ENCODE measurements at regions not wholly inside any gene's neighbourhood (a gene's known extent, or its start where the extent isn't known, plus 50 kb on each side); places are given as distances from the start of the nearest gene placed in this dataset.

GRCh38 chr13:50690006-50690405, 153.5 kb downstream of the DLEU7 start:
- no peaks in the 10 kb centered on the region for H3K36me3 Mint-ChIP-seq (ENCODE audit: insufficient read depth, unreplicated experiment)
- no peak overlapping the region for H3K4me3 Mint-ChIP-seq (ENCODE audit: unreplicated experiment)
- ChIA-PET POLR2A (interaction anchor here (0.9 kb wide), 1 partner anchor 13 kb away, joined by 5 read pairs; no protein-coding TSS in a partner anchor), CTCF (interaction anchor here (0.6 kb wide), 2 partner anchors 170 to 468 kb away, joined by 3 read pairs; no protein-coding TSS in a partner anchor)
- TF ChIP-seq CTCF (IDR thresholded peaks at IDR 0.05; ENCODE audit: unreplicated experiment): no peak
- H3K9me3 Mint-ChIP-seq (ENCODE audit: unreplicated experiment): no peaks in the 10 kb centered on the region
- H3K4me1 Mint-ChIP-seq (ENCODE audit: insufficient read depth, unreplicated experiment): no peaks in the 10 kb centered on the region
- no peak for DNase-seq (ENCODE audit: unreplicated experiment)
- BruUV-seq (replicated peaks): no TSS peak
- intact Hi-C loops (cut with micrococcal nuclease): no loop called here
- H3K27me3 Mint-ChIP-seq (ENCODE audit: insufficient read depth, unreplicated experiment): no peaks in the 10 kb centered on the region
- H3K27ac Mint-ChIP-seq (ENCODE audit: low read depth, unreplicated experiment): no peak overlapping the region

- Mint-ChIP-seq H3K9me3 (ENCODE audit: unreplicated experiment) (no peaks in the 10 kb centered on the region), H3K4me1 (ENCODE audit: insufficient read depth, unreplicated experiment) (no peaks in the 10 kb centered on the region), H3K27me3 (ENCODE audit: insufficient read depth, unreplicated experiment) (no peaks in the 10 kb centered on the region), H3K36me3 (ENCODE audit: insufficient read depth, unreplicated experiment) (no peaks in the 10 kb centered on the region), H3K27ac (ENCODE audit: low read depth, unreplicated experiment) (no peak overlapping the region), H3K4me3 (ENCODE audit: unreplicated experiment) (no peak overlapping the region)
- no peak for TF ChIP-seq CTCF (IDR thresholded peaks at IDR 0.05; ENCODE audit: unreplicated experiment)
- DNase-seq (ENCODE audit: unreplicated experiment): no peak
- intact Hi-C loops (cut with micrococcal nuclease): no loop called here
- POLR2A ChIA-PET: no interaction called here
- no TSS peak for BruUV-seq (replicated peaks)
- CTCF ChIA-PET: no interaction called here
These were observed 152.3 kb downstream of the DLEU7 start for GRCh38 chr13:50691176-50691680.

GRCh38 chr13:50691681-50692263, 151.7 kb downstream of the DLEU7 start:
- no TSS peak for BruUV-seq (replicated peaks)
- Mint-ChIP-seq H3K27ac (ENCODE audit: low read depth, unreplicated experiment) (no peak overlapping the region), H3K27me3 (ENCODE audit: insufficient read depth, unreplicated experiment) (no peaks in the 10 kb centered on the region), H3K9me3 (ENCODE audit: unreplicated experiment) (no peaks in the 10 kb centered on the region), H3K36me3 (ENCODE audit: insufficient read depth, unreplicated experiment) (no peaks in the 10 kb centered on the region), H3K4me1 (ENCODE audit: insufficient read depth, unreplicated experiment) (no peaks in the 10 kb centered on the region), H3K4me3 (ENCODE audit: unreplicated experiment) (no peak overlapping the region)
- no peak for TF ChIP-seq CTCF (IDR thresholded peaks at IDR 0.05; ENCODE audit: unreplicated experiment)
- DNase-seq (ENCODE audit: unreplicated experiment): no peak
- intact Hi-C loops (cut with micrococcal nuclease): no loop called here
- ChIA-PET CTCF (no interaction called here), POLR2A (no interaction called here)

GRCh38 chr13:50692396-50692915, 151.0 kb downstream of the DLEU7 start:
- no TSS peak for BruUV-seq (replicated peaks)
- Mint-ChIP-seq H3K4me1 (ENCODE audit: insufficient read depth, unreplicated experiment) (no peaks in the 10 kb centered on the region), H3K27ac (ENCODE audit: low read depth, unreplicated experiment) (no peak overlapping the region), H3K9me3 (ENCODE audit: unreplicated experiment) (no peaks in the 10 kb centered on the region), H3K36me3 (ENCODE audit: insufficient read depth, unreplicated experiment) (no peaks in the 10 kb centered on the region), H3K27me3 (ENCODE audit: insufficient read depth, unreplicated experiment) (no peaks in the 10 kb centered on the region), H3K4me3 (ENCODE audit: unreplicated experiment) (no peak overlapping the region)
- DNase-seq (ENCODE audit: unreplicated experiment): no peak
- TF ChIP-seq CTCF (IDR thresholded peaks at IDR 0.05; ENCODE audit: unreplicated experiment): no peak
- CTCF ChIA-PET: no interaction called here
- intact Hi-C loops (cut with micrococcal nuclease): no loop called here
- POLR2A ChIA-PET: no interaction called here
